BLaER1 (cell line): ENCODE measurements at regions not wholly inside any gene's neighbourhood (a gene's known extent, or its start where the extent isn't known, plus 50 kb on each side); places are given as distances from the start of the nearest gene placed in this dataset.

ENCODE experiments used
- H3K27ac ChIP-seq: shearing (Covaris generic); formaldehyde crosslinking; 2 replicates; pipeline ENCODE4 v1.8.1; 2022
- H3K27me3 ChIP-seq: shearing (Covaris generic); formaldehyde crosslinking; 2 replicates; pipeline ENCODE4 v1.8.1; 2022
- H3K36me3 ChIP-seq: shearing (Covaris generic); formaldehyde crosslinking; 2 replicates; pipeline ENCODE4 v1.8.1; 2022
- H3K4me1 ChIP-seq: shearing (Covaris generic); formaldehyde crosslinking; 2 replicates; pipeline ENCODE4 v1.8.1; 2022
- H3K4me2 ChIP-seq: shearing (Covaris generic); formaldehyde crosslinking; 2 replicates; pipeline ENCODE4 v1.8.1; 2022
- H3K4me3 ChIP-seq: shearing (Covaris generic); formaldehyde crosslinking; 2 replicates; pipeline ENCODE4 v1.8.1; 2022
- H3K9ac ChIP-seq: shearing (Covaris generic); formaldehyde crosslinking; 2 replicates; pipeline ENCODE4 v1.8.1; 2022
- H3K9me3 ChIP-seq: shearing (Covaris generic); formaldehyde crosslinking; 2 replicates; pipeline ENCODE4 v1.8.1; 2022
- H4K20me1 ChIP-seq: shearing (Covaris generic); formaldehyde crosslinking; 2 replicates; pipeline ENCODE4 v1.8.1; 2022
- Cebpa-rat ChIP-seq: shearing (Covaris generic); IDR thresholded peaks from 2 replicates; pipeline ENCODE4 v1.8.1; 2022

GRCh38 chr18:49717617-49718016, 95.7 kb downstream of the ACAA2 start:
- TF ChIP-seq Cebpa-rat = no peak

GRCh38 chr18:49716035-49716434, 97.3 kb downstream of the ACAA2 start:
- Histone ChIP-seq H3K9me3 (no peaks in the 10 kb centered on the region), H3K9ac (no peak overlapping the region), H3K27me3 (no peaks in the 10 kb centered on the region), H3K36me3 (no peaks in the 10 kb centered on the region), H3K4me3 (no peak overlapping the region), H4K20me1 (no peaks in the 10 kb centered on the region), H3K27ac (no peak overlapping the region), H3K4me1 (no peaks in the 10 kb centered on the region), H3K4me2 (no peak overlapping the region)
- no peak for TF ChIP-seq Cebpa-rat

More at GRCh38 chr18:49717617-49718016, 95.7 kb downstream of the ACAA2 start:
- no peaks in the 10 kb centered on the region for H3K4me1 ChIP-seq
- H3K4me2 ChIP-seq = no peak overlapping the region
- H3K9ac ChIP-seq = no peak overlapping the region
- no peak overlapping the region for H3K27ac ChIP-seq
- H3K27me3 ChIP-seq = no peaks in the 10 kb centered on the region
- no peaks in the 10 kb centered on the region for H3K36me3 ChIP-seq
- H3K9me3 ChIP-seq = no peaks in the 10 kb centered on the region
- no peaks in the 10 kb centered on the region for H4K20me1 ChIP-seq
- H3K4me3 ChIP-seq = no peak overlapping the region

GRCh38 chr18:49709347-49709690, 104.0 kb downstream of the ACAA2 start:
- Histone ChIP-seq H3K36me3 (no peaks in the 10 kb centered on the region), H3K27ac (no peak overlapping the region), H3K4me1 (no peaks in the 10 kb centered on the region), H3K4me3 (no peak overlapping the region), H3K4me2 (no peak overlapping the region), H3K27me3 (no peaks in the 10 kb centered on the region), H4K20me1 (no peaks in the 10 kb centered on the region), H3K9ac (no peak overlapping the region), H3K9me3 (no peaks in the 10 kb centered on the region)
- TF ChIP-seq Cebpa-rat = no peak

GRCh38 chr18:49708662-49709346, 104.5 kb downstream of the ACAA2 start:
- H3K9ac ChIP-seq = no peak overlapping the region
- H3K36me3 ChIP-seq = no peaks in the 10 kb centered on the region
- no peaks in the 10 kb centered on the region for H3K9me3 ChIP-seq
- no peak overlapping the region for H3K4me3 ChIP-seq
- H4K20me1 ChIP-seq = no peaks in the 10 kb centered on the region
- no peak overlapping the region for H3K27ac ChIP-seq
- TF ChIP-seq Cebpa-rat = no peak
- H3K27me3 ChIP-seq = no peaks in the 10 kb centered on the region
- H3K4me1 ChIP-seq = no peaks in the 10 kb centered on the region
- H3K4me2 ChIP-seq = no peak overlapping the region

GRCh38 chr18:49707599-49707998, 105.7 kb downstream of the ACAA2 start:
- no peak overlapping the region for H3K9ac ChIP-seq
- no peak overlapping the region for H3K27ac ChIP-seq
- H4K20me1 ChIP-seq = no peaks in the 10 kb centered on the region
- TF ChIP-seq Cebpa-rat = no peak
- H3K4me2 ChIP-seq = no peak overlapping the region
- no peak overlapping the region for H3K4me3 ChIP-seq
- H3K36me3 ChIP-seq = no peaks in the 10 kb centered on the region
- no peaks in the 10 kb centered on the region for H3K4me1 ChIP-seq
- H3K27me3 ChIP-seq = no peaks in the 10 kb centered on the region
- no peaks in the 10 kb centered on the region for H3K9me3 ChIP-seq

GRCh38 chr18:49704334-49704733, 109.0 kb downstream of the ACAA2 start:
- H3K36me3 ChIP-seq = no peaks in the 10 kb centered on the region
- H3K9me3 ChIP-seq = no peaks in the 10 kb centered on the region
- no peak for TF ChIP-seq Cebpa-rat
- no peak overlapping the region for H3K27ac ChIP-seq
- no peaks in the 10 kb centered on the region for H3K4me1 ChIP-seq
- H3K4me3 ChIP-seq = no peak overlapping the region
- H3K27me3 ChIP-seq = no peaks in the 10 kb centered on the region
- no peak overlapping the region for H3K9ac ChIP-seq
- H4K20me1 ChIP-seq = no peaks in the 10 kb centered on the region
- H3K4me2 ChIP-seq = no peak overlapping the region

GRCh38 chr18:49701190-49701589, 112.1 kb downstream of the ACAA2 start:
- Histone ChIP-seq H3K4me1 (no peaks in the 10 kb centered on the region), H4K20me1 (no peaks in the 10 kb centered on the region), H3K9me3 (no peaks in the 10 kb centered on the region), H3K4me2 (no peak overlapping the region), H3K4me3 (no peak overlapping the region), H3K36me3 (no peaks in the 10 kb centered on the region), H3K27ac (no peak overlapping the region), H3K9ac (no peak overlapping the region), H3K27me3 (no peaks in the 10 kb centered on the region)
- no peak for TF ChIP-seq Cebpa-rat

GRCh38 chr18:49699303-49699702, 114.0 kb downstream of the ACAA2 start:
- no peak overlapping the region for H3K9ac ChIP-seq
- H3K27ac ChIP-seq = no peak overlapping the region
- H4K20me1 ChIP-seq = no peaks in the 10 kb centered on the region
- peaks cover 3% of the 10 kb centered on the region for H3K4me1 ChIP-seq
- no peaks in the 10 kb centered on the region for H3K9me3 ChIP-seq
- H3K27me3 ChIP-seq = no peaks in the 10 kb centered on the region
- no peak overlapping the region for H3K4me3 ChIP-seq
- H3K4me2 ChIP-seq = no peak overlapping the region
- H3K36me3 ChIP-seq = no peaks in the 10 kb centered on the region
- TF ChIP-seq Cebpa-rat = no peak

- Histone ChIP-seq H3K9ac (no peak overlapping the region), H3K27me3 (no peaks in the 10 kb centered on the region), H3K27ac (no peak overlapping the region), H3K36me3 (no peaks in the 10 kb centered on the region), H3K4me3 (no peak overlapping the region), H3K4me1 (peaks cover 11% of the 10 kb centered on the region), H3K4me2 (no peak overlapping the region), H4K20me1 (no peaks in the 10 kb centered on the region), H3K9me3 (no peaks in the 10 kb centered on the region)
- no peak for TF ChIP-seq Cebpa-rat
Measured at GRCh38 chr18:49698525-49699025, 114.8 kb downstream of the ACAA2 start.

- no peak overlapping the region for H3K4me3 ChIP-seq
- H3K27me3 ChIP-seq = no peaks in the 10 kb centered on the region
- H3K4me2 ChIP-seq = no peak overlapping the region
- no peaks in the 10 kb centered on the region for H3K36me3 ChIP-seq
- no peaks in the 10 kb centered on the region for H4K20me1 ChIP-seq
- no peaks in the 10 kb centered on the region for H3K9me3 ChIP-seq
- H3K4me1 ChIP-seq = peaks cover 17% of the 10 kb centered on the region
- H3K9ac ChIP-seq = no peak overlapping the region
- TF ChIP-seq Cebpa-rat = no peak
- H3K27ac ChIP-seq = no peak overlapping the region
Measured at GRCh38 chr18:49697757-49698524, 115.4 kb downstream of the ACAA2 start.
